Natural killer cell (primary cell): ENCODE measurements at regions not wholly inside any gene's neighbourhood (a gene's known extent, or its start where the extent isn't known, plus 50 kb on each side); places are given as distances from the start of the nearest gene placed in this dataset.

Source experiments
- ATAC-seq, 3 donors: fragments of 150-1000 bp in 2 of 3; fragments of 200-7000 bp in 1 of 3; cut with Tn5 transposase; 1 replicate in 1 of 3; 2 replicates in 2 of 3; pipeline ENCODE4 v1.10.0; 2021; ENCODE audit warnings: mild to moderate bottlenecking in 2 of 3, moderate library complexity in 2 of 3
- DNase-seq, 2 donors: peaks; one replicate each; pipeline versions ENCODE4 v3.0.0 to v3.0.0-alpha.2; 2013 to 2021; ENCODE audit warnings: mixed read lengths in 1 of 2
- H3K27ac ChIP-seq: one replicate; pipeline ENCODE4 v1.5.1; 2013; ENCODE audit warnings: mild to moderate bottlenecking, low read length
- H3K27me3 ChIP-seq: one replicate; pipeline ENCODE4 v1.6.1; 2013; ENCODE audit warnings: low read length; ENCODE audit not compliant: control insufficient read depth, insufficient read depth
- H3K36me3 ChIP-seq: one replicate; pipeline ENCODE4 v1.6.1; 2013; ENCODE audit warnings: low read length; ENCODE audit not compliant: control insufficient read depth, insufficient read depth
- H3K4me1 ChIP-seq: one replicate; pipeline ENCODE4 v1.6.1; 2013; ENCODE audit warnings: low read length; ENCODE audit not compliant: control insufficient read depth, insufficient read depth
- H3K4me3 ChIP-seq: one replicate; pipeline ENCODE4 v1.5.1; 2013; ENCODE audit warnings: low read length
- H3K9me3 ChIP-seq: one replicate; pipeline ENCODE4 v1.6.1; 2013; ENCODE audit warnings: low read length; ENCODE audit not compliant: control insufficient read depth, insufficient read depth
- H3K27ac Mint-ChIP-seq, 2 donors: one replicate each; pipeline ENCODE4 v1.8.0; 2022; ENCODE audit warnings: mild to moderate bottlenecking in 2 of 2, mixed read lengths in 2 of 2, moderate library complexity in 1 of 2
- H3K27me3 Mint-ChIP-seq, 2 donors: one replicate each; pipeline ENCODE4 v1.8.0; 2022; ENCODE audit warnings: low read depth in 2 of 2, mixed read lengths in 2 of 2
- H3K36me3 Mint-ChIP-seq: one replicate; pipeline ENCODE4 v1.8.0; 2022; ENCODE audit warnings: mixed read lengths
- H3K4me1 Mint-ChIP-seq, 2 donors: one replicate each; pipeline ENCODE4 v1.8.0; 2022; ENCODE audit warnings: mixed read lengths in 2 of 2
- H3K4me3 Mint-ChIP-seq: one replicate; pipeline ENCODE4 v1.8.0; 2022; ENCODE audit warnings: mild to moderate bottlenecking, moderate library complexity, mixed read lengths
- H3K9me3 Mint-ChIP-seq, 2 donors: one replicate each; pipeline ENCODE4 v1.8.0; 2022; ENCODE audit warnings: mixed read lengths in 2 of 2
- WGBS: methylation state at CpG from one replicate; pipeline ENCODE4 v1.1.7; 2013; ENCODE audit warnings: missing lambda C conversion rate; ENCODE audit not compliant: insufficient coverage; 5-methylcytosine and 5-hydroxymethylcytosine counted together
- intact Hi-C: fragments of 100-400 bp; cut with micrococcal nuclease; formaldehyde crosslinking; loops from one replicate; pipeline ENCODE4 v1.14.2; 2022
- TF ChIP-seq, protein P1 (sequence below): fragments of 200-600 bp; IDR thresholded peaks from one replicate; pipeline ENCODE4 v1.8.0; 2022; ENCODE audit warnings: antibody characterized with exemption

- intact Hi-C loops, result no loop called here
- TF ChIP-seq, protein P1, sequence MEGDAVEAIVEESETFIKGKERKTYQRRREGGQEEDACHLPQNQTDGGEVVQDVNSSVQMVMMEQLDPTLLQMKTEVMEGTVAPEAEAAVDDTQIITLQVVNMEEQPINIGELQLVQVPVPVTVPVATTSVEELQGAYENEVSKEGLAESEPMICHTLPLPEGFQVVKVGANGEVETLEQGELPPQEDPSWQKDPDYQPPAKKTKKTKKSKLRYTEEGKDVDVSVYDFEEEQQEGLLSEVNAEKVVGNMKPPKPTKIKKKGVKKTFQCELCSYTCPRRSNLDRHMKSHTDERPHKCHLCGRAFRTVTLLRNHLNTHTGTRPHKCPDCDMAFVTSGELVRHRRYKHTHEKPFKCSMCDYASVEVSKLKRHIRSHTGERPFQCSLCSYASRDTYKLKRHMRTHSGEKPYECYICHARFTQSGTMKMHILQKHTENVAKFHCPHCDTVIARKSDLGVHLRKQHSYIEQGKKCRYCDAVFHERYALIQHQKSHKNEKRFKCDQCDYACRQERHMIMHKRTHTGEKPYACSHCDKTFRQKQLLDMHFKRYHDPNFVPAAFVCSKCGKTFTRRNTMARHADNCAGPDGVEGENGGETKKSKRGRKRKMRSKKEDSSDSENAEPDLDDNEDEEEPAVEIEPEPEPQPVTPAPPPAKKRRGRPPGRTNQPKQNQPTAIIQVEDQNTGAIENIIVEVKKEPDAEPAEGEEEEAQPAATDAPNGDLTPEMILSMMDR, result no peak
- H3K27me3 ChIP-seq, result no peaks in the 10 kb centered on the region
Measured at GRCh38 chr3:169029674-169030285, 633.7 kb downstream of the MECOM start.

GRCh38 chr3:169028716-169029115 lies 634.8 kb downstream of the MECOM start:
- Mint-ChIP-seq H3K9me3 (peaks cover 5 to 6% of the 10 kb centered on the region in 2 donors), H3K27ac (no peak overlapping the region), H3K27me3 (no peaks in the 10 kb centered on the region), H3K36me3 (no peaks in the 10 kb centered on the region), H3K4me3 (no peak overlapping the region), H3K4me1 (no peaks in the 10 kb centered on the region)
- Histone ChIP-seq H3K9me3 (no peaks in the 10 kb centered on the region), H3K27ac (no peak overlapping the region), H3K36me3 (no peaks in the 10 kb centered on the region), H3K4me3 (no peak overlapping the region), H3K4me1 (no peaks in the 10 kb centered on the region), H3K27me3 (no peaks in the 10 kb centered on the region)
- 87% methylated on average over 4 of the region's 5 CpGs for WGBS
- TF ChIP-seq, protein P1, result no peak
- ATAC-seq, result no peak
- DNase-seq, result no peak
- intact Hi-C loops, result no loop called here

More at GRCh38 chr3:169029674-169030285, 633.7 kb downstream of the MECOM start:
- no peak overlapping the region for H3K27ac ChIP-seq
- Mint-ChIP-seq H3K27me3 (no peaks in the 10 kb centered on the region), H3K36me3 (no peaks in the 10 kb centered on the region), H3K27ac (no peak overlapping the region), H3K4me1 (no peaks in the 10 kb centered on the region), H3K4me3 (no peak overlapping the region), H3K9me3 (peaks cover 6 to 7% of the 10 kb centered on the region in 2 donors)
- 85% methylated on average over 2 of the region's 3 CpGs for WGBS
- no peaks in the 10 kb centered on the region for H3K36me3 ChIP-seq
- ATAC-seq (no peak), DNase-seq (no peak)
- no peaks in the 10 kb centered on the region for H3K4me1 ChIP-seq
- no peak overlapping the region for H3K4me3 ChIP-seq
- no peaks in the 10 kb centered on the region for H3K9me3 ChIP-seq

DNA sequence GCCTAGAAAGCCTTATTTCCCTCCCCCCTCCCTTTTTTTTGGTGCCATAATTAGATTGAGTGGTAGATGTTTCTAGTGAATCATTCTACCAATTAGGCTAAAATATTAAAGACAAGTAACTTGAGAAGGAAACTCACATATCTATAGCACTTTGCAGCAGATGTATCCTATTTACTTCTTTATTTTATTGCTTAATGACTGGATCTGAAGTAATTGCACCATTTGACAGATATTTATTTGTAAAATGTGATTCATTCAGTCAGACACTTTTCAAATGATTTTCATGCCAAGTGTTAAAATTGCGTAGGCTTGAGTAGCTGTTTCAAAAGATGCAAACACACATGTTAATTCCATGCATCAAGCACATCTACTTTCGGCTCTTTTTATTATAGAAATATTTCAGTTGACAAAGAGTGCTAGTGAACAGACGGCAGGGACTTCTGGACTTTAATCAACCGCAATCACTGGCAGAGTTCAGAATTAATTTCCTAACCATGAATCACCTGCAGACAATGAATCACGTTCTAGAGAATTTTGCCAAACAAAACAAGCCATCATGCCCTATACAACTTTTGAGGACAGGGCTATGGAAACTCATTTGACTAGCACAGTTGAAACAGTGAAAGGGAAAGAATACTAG lies 636.8 kb downstream of the MECOM start:
- DNase-seq (no peak), ATAC-seq (no peak)
- Histone ChIP-seq H3K27ac (no peak overlapping the region), H3K9me3 (no peaks in the 10 kb centered on the region), H3K27me3 (no peaks in the 10 kb centered on the region), H3K4me3 (no peak overlapping the region), H3K4me1 (no peaks in the 10 kb centered on the region), H3K36me3 (no peaks in the 10 kb centered on the region)
- peaks cover 0 to 2% of the 10 kb centered on the region in 2 donors for H3K9me3 Mint-ChIP-seq
- WGBS, result 89% methylated on average over 5 of the region's 5 CpGs
- intact Hi-C loops, result no loop called here
- H3K4me3 Mint-ChIP-seq, result no peak overlapping the region
- no peaks in the 10 kb centered on the region for H3K36me3 Mint-ChIP-seq
- H3K27me3 Mint-ChIP-seq, result no peaks in the 10 kb centered on the region
- TF ChIP-seq, protein P1, result no peak
- no peaks in the 10 kb centered on the region for H3K4me1 Mint-ChIP-seq
- no peak overlapping the region for H3K27ac Mint-ChIP-seq

DNA sequence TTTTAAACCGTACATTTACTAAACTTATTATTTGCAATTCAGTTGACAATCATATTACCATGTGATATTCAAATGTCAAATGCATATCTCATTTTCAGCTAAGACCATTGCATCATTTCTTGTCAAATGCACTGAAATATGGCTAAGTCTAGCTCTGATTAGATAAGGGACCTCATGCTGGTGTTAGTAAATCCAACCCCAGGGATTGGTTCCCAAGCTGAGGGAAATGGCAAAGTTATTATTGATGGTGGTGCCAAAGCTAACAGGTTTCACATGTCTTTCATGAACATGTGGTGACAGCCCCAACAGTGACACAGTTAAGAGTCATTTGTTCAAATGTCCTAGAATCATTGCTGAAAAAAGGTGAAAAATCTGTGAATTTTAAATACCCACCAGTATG lies 641.1 kb downstream of the MECOM start:
- WGBS, result 89% methylated on average over 1 of the region's 1 CpG
- Histone ChIP-seq H3K4me1 (no peaks in the 10 kb centered on the region), H3K36me3 (no peaks in the 10 kb centered on the region), H3K27ac (no peak overlapping the region), H3K4me3 (no peak overlapping the region), H3K9me3 (no peaks in the 10 kb centered on the region), H3K27me3 (no peaks in the 10 kb centered on the region)
- Mint-ChIP-seq H3K27ac (no peak overlapping the region), H3K36me3 (no peaks in the 10 kb centered on the region), H3K27me3 (no peaks in the 10 kb centered on the region), H3K4me1 (no peaks in the 10 kb centered on the region), H3K4me3 (no peak overlapping the region), H3K9me3 (peaks cover 0 to 4% of the 10 kb centered on the region in 2 donors)
- ATAC-seq, result no peak
- TF ChIP-seq, protein P1, result no peak
- no peak for DNase-seq
- intact Hi-C loops, result no loop called here
